HFF-Myc (cell line): ENCODE measurements at regions not wholly inside any gene's neighbourhood (a gene's known extent, or its start where the extent isn't known, plus 50 kb on each side); places are given as distances from the start of the nearest gene placed in this dataset.

Source experiments
- DNase-seq: peaks from one replicate; pipeline ENCODE4 v3.0.0-alpha.2; 2011; ENCODE audit warnings: low read depth; ENCODE audit errors: extremely low read depth
- H3K4me3 ChIP-seq: replicated peaks from 2 replicates; pipeline ENCODE4 v1.5.1; 2011; ENCODE audit warnings: low read depth, mild to moderate bottlenecking, control low read depth, low read length
- TF ChIP-seq, protein P1 (sequence below): IDR thresholded peaks from 2 replicates; pipeline ENCODE4 v1.5.1; 2012; ENCODE audit warnings: mild to moderate bottlenecking, low read depth, low read length, control low read depth; ENCODE audit errors: missing control alignments

DNA sequence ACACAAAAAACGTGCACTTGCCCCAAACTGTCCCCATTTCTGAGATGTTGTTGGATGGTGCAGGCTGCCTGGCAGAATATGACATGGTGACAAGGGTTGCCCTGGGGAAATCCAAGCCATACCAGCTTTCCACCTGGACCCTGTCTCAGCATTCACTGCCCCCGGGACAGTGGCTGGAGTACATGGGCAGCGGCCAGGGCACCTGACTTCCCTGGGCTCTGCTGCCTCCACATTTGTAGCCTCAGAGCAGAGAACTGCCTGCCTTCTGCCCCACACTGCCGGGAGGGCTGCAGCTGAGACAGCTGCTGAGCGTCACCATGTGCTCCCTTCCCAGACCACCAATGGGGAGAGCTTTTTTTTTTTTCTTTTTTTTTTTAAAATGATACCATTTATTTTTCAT, 222.9 kb upstream of the ZNF32 start:
- DNase-seq: no peak
- TF ChIP-seq, protein P1, sequence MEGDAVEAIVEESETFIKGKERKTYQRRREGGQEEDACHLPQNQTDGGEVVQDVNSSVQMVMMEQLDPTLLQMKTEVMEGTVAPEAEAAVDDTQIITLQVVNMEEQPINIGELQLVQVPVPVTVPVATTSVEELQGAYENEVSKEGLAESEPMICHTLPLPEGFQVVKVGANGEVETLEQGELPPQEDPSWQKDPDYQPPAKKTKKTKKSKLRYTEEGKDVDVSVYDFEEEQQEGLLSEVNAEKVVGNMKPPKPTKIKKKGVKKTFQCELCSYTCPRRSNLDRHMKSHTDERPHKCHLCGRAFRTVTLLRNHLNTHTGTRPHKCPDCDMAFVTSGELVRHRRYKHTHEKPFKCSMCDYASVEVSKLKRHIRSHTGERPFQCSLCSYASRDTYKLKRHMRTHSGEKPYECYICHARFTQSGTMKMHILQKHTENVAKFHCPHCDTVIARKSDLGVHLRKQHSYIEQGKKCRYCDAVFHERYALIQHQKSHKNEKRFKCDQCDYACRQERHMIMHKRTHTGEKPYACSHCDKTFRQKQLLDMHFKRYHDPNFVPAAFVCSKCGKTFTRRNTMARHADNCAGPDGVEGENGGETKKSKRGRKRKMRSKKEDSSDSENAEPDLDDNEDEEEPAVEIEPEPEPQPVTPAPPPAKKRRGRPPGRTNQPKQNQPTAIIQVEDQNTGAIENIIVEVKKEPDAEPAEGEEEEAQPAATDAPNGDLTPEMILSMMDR: no peak
- no peak overlapping the region for H3K4me3 ChIP-seq

- no peak for DNase-seq
- TF ChIP-seq, protein P1: no peak
- no peak overlapping the region for H3K4me3 ChIP-seq
Observed at GRCh38 chr10:43870968-43871439, 222.3 kb upstream of the ZNF32 start.

DNA sequence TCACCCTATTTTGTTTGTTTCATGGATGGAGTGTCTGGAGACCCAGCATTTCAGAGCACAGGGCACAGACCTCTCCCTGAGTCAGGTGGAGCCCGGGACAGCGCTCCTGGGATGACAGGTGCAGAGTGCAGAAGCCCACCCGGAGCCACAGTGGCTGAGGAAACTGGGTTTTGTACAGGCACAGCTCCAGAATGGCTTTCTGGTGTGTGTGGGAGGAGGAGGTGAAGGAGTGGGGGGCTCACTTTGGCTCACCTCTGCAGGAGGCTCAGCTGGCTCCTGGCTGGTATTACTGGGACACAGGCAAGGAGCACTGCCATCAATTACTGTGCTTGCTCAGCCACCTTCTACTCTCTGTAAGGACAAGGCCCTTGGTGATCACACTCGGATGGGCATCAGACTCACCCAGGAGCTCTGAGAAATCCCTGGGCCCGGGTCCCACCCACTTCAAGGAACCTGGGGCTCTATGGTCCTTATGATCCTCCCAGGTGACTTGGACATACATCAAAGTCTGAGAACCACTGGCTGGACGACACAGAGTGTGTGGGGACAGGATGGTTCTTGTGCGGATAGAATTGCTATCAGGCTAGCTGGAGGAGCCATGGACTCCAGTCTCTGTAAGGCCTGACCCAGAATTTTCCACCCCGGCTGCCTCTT, 221.1 kb upstream of the ZNF32 start:
- DNase-seq: no peak
- TF ChIP-seq, protein P1: no peak
- no peak overlapping the region for H3K4me3 ChIP-seq

DNA sequence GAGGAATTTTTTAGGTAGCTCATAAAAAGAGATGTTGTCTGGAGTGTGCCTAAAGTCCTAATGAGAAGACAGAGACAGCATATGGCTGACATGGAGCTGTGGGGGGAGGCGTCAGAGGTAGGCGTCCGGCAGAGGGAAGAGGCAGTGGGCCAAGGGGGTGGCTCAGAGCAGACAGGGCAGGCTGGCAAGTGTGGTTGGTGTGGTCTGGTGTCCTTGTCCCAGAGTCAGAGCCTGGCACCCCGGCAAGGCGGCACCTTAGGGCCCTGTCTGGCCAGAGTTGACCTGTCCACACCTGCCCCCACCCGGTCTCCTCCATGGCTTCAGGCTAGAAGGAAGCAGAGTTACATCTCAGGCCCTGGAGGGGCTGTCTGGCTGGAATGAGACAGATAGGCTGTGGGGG, 220.3 kb upstream of the ZNF32 start:
- no peak for DNase-seq
- TF ChIP-seq, protein P1: no peak
- H3K4me3 ChIP-seq: no peak overlapping the region

- TF ChIP-seq, protein P1: no peak
- DNase-seq: no peak
- no peak overlapping the region for H3K4me3 ChIP-seq
Observed at GRCh38 chr10:43867667-43868565, 219.2 kb upstream of the ZNF32 start.

GRCh38 chr10:43867113-43867512, 218.4 kb upstream of the ZNF32 start:
- DNase-seq: no peak
- TF ChIP-seq, protein P1: no peak
- no peak overlapping the region for H3K4me3 ChIP-seq
